Activated T-helper 9 cell treated with anti-CD3 and anti-CD28 coated beads, Interleukin-2, amount 50 U/mL, for 16 hours (primary cell): ENCODE measurements at regions not wholly inside any gene's neighbourhood (a gene's known extent, or its start where the extent isn't known, plus 50 kb on each side); places are given as distances from the start of the nearest gene placed in this dataset.
"Not testable (repeated sequence)": the region's sequence is repeated elsewhere in the genome, so short reads cannot be mapped to it uniquely, and the experiment has no call there.

Source experiments
- DNase-seq: peaks from one replicate; pipeline ENCODE4 v3.0.0-alpha.2; 2020; ENCODE audit warnings: low read depth

- DNase-seq: no peak
Observed at GRCh38 chr1:29623501-29623900, 387.2 kb downstream of the PTPRU start.

DNA sequence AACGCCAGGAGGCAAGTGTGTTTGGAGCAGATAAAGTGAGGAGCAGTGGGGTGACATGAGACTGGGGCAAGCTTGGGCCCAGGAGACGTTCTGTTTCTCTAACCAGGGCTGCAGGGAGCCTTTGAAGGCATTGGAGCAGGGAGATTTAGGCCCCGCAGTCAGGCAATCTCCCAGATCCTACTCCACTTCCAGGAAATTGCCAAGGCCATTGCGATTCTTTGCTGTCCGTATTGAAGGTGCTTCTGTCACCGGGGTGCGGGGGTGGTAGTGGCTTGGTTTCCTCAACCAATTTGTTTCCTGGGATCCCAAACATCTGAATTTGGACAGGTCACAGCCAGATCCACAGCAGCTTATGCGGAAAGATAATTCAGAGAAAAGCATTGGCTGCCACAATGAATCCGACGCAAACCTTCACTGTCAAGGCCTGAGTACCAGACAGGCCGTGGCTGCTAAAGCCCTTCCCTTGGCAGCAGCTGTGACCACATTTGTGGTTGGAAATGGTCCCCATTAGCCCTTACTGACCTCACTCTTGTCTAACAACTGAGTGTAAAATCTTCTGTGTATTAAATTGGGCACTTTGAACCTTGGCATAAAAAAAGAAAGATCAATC lies 385.6 kb downstream of the PTPRU start:
- DNase-seq: no peak

GRCh38 chr1:29620631-29621030 lies 384.3 kb downstream of the PTPRU start:
- DNase-seq: no peak

DNA sequence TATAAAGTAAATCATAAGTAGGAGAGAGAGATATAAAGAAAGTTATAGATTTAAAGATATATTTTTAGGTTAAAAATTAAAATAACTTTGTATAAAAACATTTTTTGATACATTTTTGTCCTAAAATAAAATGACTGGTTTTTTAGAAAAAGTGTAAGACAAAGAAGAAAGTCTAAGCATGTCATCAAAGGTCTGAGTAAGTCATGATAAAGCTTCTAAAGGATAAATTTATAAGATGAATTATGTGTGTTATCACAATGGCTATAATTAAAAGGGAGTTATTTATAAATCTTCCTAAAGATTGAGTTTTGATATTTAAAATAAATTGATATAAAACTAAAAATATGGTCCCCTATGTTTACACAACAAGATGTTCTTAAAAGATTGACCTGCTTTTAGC lies 370.9 kb downstream of the PTPRU start:
- DNase-seq: no peak

- not testable (repeated sequence) for DNase-seq
Observed at GRCh38 chr1:29604796-29605195, 368.5 kb downstream of the PTPRU start.

GRCh38 chr1:29603622-29604021 lies 367.3 kb downstream of the PTPRU start:
- no peak for DNase-seq

- DNase-seq: no peak
Observed at GRCh38 chr1:29602203-29602602, 365.9 kb downstream of the PTPRU start.

GRCh38 chr1:29601021-29601420 lies 364.7 kb downstream of the PTPRU start:
- DNase-seq: no peak

- no peak for DNase-seq
Observed at GRCh38 chr1:29599826-29600225, 363.5 kb downstream of the PTPRU start.

- DNase-seq: no peak
Observed at GRCh38 chr1:29599071-29599470, 362.7 kb downstream of the PTPRU start.

GRCh38 chr1:29597861-29598260 lies 361.5 kb downstream of the PTPRU start:
- DNase-seq: no peak

DNA sequence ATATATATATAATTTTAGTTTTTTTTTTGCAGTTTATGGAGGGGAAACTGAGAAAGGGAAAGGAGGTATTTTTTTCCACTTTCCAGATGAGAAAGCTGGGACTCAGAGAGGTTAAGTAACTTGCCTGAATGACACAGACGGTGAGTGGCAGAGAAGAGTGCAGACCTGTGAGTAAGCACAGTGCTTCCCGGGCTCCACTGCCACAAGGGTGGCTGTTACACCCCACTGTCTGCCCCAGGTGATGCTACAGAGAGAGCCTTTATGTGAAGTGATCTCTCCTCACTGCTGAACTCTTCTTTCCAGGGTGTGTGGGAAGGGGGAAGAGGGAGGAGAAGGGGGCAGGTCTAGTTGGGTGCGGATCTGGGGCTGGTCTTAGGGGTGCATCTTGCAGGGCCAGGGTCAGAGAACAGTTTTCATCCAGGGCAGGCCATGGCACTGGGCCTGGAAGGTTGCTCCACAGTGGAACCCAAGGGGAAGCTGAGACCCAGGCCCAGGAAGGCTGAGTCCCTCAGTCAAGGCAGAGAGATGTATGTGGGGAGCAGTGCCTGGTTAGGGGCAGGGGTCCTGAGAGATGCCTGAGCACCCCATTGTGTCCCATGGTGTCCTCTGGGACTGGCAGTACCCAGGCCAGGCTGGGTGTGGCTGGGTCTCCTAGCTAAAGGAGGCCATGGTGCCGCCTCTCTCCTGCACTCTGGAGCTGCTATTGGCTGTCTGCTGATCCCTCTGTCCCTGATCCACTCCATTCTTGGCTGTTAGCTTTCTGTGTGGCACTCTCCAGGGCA lies 357.5 kb downstream of the PTPRU start:
- DNase-seq: no peak

GRCh38 chr1:29592731-29593130 lies 356.4 kb downstream of the PTPRU start:
- no peak for DNase-seq

GRCh38 chr1:29592261-29592615 lies 355.9 kb downstream of the PTPRU start:
- DNase-seq: no peak

DNA sequence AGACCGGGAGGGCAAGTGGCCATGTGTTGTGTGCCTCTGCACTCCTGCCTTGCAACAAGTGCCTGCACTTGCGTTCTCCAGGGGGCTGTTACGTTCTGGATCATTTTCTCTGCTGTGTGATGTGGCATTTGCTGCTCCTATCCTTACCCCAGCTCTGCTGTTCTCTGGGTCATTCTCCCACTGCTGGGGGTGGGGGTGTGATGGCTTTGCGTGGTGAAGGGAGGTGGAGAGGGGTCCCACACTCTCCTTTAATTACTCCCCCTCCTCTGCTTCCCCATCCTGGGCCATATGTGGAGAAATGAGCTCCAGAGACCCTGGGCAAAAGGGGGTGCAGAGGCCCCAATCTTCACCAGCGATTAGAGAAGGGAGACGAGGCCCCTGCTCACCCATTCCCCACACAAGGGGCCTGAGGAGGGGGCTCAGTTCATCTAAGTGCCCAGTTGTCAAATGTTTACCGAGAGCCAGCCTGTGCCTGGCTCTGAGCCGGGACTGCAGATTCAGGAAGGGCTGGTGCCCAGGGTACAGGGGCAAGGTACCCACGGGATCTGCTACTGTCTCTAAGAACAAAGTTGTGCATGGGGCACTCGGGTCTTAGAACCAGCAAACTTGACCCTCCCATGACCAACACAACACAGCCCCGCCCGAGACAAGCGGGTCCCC lies 355.4 kb downstream of the PTPRU start:
- no peak for DNase-seq

- no peak for DNase-seq
Observed at GRCh38 chr1:29590583-29591565, 354.6 kb downstream of the PTPRU start.

DNA sequence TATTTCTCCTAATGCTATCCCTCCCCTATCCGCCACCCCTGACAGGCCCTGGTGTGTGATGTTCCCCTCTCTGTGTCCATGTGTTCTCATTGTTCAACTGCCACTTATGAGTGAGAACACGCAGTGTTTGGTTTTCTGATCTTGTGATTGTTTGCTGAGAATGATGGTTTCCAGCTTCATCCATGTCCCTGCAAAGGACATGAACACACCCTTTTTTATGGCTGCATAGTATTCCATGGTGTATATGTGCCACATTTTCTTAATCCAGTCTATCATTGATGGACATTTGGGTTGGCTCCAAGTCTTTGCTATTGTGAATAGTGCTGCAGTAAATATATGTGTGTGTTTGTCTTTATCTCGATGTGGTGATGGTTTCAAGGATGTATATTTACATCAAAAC lies 353.4 kb downstream of the PTPRU start:
- not testable (repeated sequence) for DNase-seq

GRCh38 chr1:29586991-29587745 lies 350.8 kb downstream of the PTPRU start:
- no peak for DNase-seq

DNA sequence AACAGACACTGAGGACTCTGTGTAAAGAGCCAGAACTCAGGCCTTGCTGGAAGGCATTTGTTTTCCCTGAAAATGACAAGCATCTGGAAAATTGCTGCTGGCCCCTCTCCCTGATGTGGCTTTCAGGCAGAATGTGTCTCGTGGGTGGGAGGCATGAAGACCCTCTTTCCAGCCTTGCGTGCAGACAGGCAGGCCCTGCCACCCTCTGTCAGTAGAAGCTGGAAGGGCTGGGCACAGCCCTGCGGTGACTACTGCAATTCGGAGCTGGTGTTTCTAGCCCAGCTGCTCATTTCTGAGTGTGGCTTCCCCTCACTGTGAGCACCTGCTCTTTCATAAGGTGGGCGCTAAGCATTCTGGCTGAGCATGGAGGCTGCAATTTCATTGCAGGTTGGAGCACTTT lies 349.9 kb downstream of the PTPRU start:
- no peak for DNase-seq

DNA sequence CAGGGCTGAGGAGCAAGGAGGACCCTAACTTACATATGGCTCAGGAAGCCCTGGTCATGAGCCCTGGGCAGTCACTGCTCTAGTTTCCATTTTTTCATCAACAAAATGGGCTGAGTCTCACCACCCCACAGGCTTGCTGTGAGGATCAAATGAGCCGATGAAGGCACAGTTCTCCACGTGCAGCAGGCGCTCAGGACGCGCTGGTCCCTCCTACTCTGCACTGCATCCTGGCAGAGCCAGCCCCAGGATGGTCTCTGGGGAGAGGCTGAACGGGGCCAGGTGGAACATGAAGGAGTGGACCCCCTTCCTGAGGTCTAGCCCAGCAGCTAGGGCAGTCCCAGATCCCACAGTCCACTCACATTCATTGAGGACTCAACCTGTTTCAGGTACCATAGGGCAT lies 349.3 kb downstream of the PTPRU start:
- DNase-seq: no peak

- no peak for DNase-seq
Observed at GRCh38 chr1:29585201-29585600, 348.9 kb downstream of the PTPRU start.
